H1 (cell line): ENCODE measurements at regions not wholly inside any gene's neighbourhood (a gene's known extent, or its start where the extent isn't known, plus 50 kb on each side); places are given as distances from the start of the nearest gene placed in this dataset.

ENCODE experiments used
- CBX8 ChIP-seq: fragments of 300-800, 300-1000 bp; sonication (generic); IDR thresholded peaks from 2 replicates; pipeline ENCODE4 v1.7.1; 2016; ENCODE audit warnings: low read depth, low read length, borderline replicate concordance
- EGR1 ChIP-seq: IDR thresholded peaks from 2 replicates; pipeline ENCODE4 v1.6.1; 2011; ENCODE audit warnings: low read depth, low read length, borderline replicate concordance
- EP300 ChIP-seq, 2 experiments: IDR thresholded peaks; 1 replicate in 1 of 2; 2 replicates in 1 of 2; pipeline ENCODE4 v1.6.1; 2011 to 2012; ENCODE audit warnings: low read depth in 2 of 2, low read length in 2 of 2, mild to moderate bottlenecking in 2 of 2, borderline replicate concordance in 1 of 2, inconsistent platforms in 1 of 2, moderate library complexity in 1 of 2
- EZH2 ChIP-seq: fragments of 200-600 bp; sonication (generic); IDR thresholded peaks from 2 replicates; pipeline ENCODE4 v1.7.1; 2012; ENCODE audit warnings: low read depth, mild to moderate bottlenecking, moderate library complexity, low read length, inconsistent platforms; ENCODE audit not compliant: severe bottlenecking
- HDAC6 ChIP-seq: IDR thresholded peaks from one replicate; pipeline ENCODE4 v1.7.1; 2012; ENCODE audit warnings: low read depth, mild to moderate bottlenecking, inconsistent platforms, low read length, moderate library complexity
- KDM1A ChIP-seq: fragments of 200-600, 300-600 bp; sonication (generic); IDR thresholded peaks from 2 replicates; pipeline ENCODE4 v1.7.1; 2016; ENCODE audit warnings: mild to moderate bottlenecking, low read length, borderline replicate concordance
- KDM4A ChIP-seq: IDR thresholded peaks from one replicate; pipeline ENCODE4 v1.7.1; 2012; ENCODE audit warnings: low read depth, mild to moderate bottlenecking, moderate library complexity, low read length, inconsistent platforms; ENCODE audit not compliant: severe bottlenecking
- POLR2A ChIP-seq, 2 experiments: IDR thresholded peaks; 1 replicate in 1 of 2; 2 replicates in 1 of 2; pipeline ENCODE4 v1.6.1; 2011; ENCODE audit warnings: low read depth in 2 of 2, low read length in 2 of 2, mild to moderate bottlenecking in 2 of 2; ENCODE audit errors: control extremely low read depth in 1 of 2
- RXRA ChIP-seq: IDR thresholded peaks from 2 replicates; pipeline ENCODE4 v1.6.1; 2011; ENCODE audit warnings: low read depth, mild to moderate bottlenecking, low read length, moderate library complexity; ENCODE audit not compliant: insufficient read depth
- SIN3A ChIP-seq, 2 experiments: IDR thresholded peaks in 1 of 2; conservative IDR thresholded peaks in 1 of 2; 2 replicates each; pipeline ENCODE4 v1.6.1; 2011 to 2012; ENCODE audit warnings: low read length in 2 of 2, improper control_type of control experiment in 1 of 2, low read depth in 1 of 2, mild to moderate bottlenecking in 1 of 2
- YY1 ChIP-seq: IDR thresholded peaks from 2 replicates; pipeline ENCODE4 v1.6.1; 2011; ENCODE audit warnings: low read depth, mild to moderate bottlenecking, low read length
- TF ChIP-seq, protein P1 (sequence below): IDR thresholded peaks from 2 replicates; pipeline ENCODE4 v1.6.1; 2012; ENCODE audit warnings: inconsistent platforms
- TF ChIP-seq, protein P2 (sequence below), 3 experiments: IDR thresholded peaks; 1 replicate in 2 of 3; 2 replicates in 1 of 3; pipeline versions ENCODE4 v1.5.1 to v1.6.1; 2011; ENCODE audit warnings: low read length in 3 of 3, mild to moderate bottlenecking in 3 of 3, inconsistent platforms in 2 of 3, low read depth in 1 of 3, moderate library complexity in 1 of 3; ENCODE audit not compliant: insufficient read depth in 1 of 3; ENCODE audit errors: control extremely low read depth in 1 of 3
- TF ChIP-seq, protein P3 (sequence below): IDR thresholded peaks from 2 replicates; pipeline ENCODE4 v1.6.1; 2011; ENCODE audit warnings: low read depth, mild to moderate bottlenecking, low read length; ENCODE audit not compliant: insufficient read depth

DNA sequence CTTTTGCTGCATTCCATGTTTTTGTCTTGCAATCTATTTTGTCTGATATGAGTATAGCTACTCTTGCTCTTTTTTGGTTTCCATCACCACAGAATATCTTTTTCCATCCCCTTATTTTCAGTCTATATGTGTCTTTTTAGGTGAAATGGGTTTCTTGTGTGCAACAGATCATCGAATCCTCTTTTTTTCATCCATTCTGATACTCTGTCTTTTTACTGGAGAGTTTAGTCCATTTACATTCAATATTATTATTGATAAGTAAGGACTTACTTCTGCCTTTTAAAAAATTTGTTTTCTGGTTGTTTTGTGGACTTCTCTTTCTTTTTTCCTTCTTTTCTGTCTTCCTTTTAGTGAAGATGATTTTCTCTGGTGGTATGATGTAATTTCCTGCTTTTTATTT, 64.6 kb upstream of the CD55 start:
- TF ChIP-seq RXRA (no peak), YY1 (no peak), EP300 (IDR thresholded peaks at IDR 0.05; ENCODE audit: borderline replicate concordance in 1 of 2, low read depth in 2 of 2, low read length in 2 of 2) (no peak), EZH2 (no peak), POLR2A (IDR thresholded peaks at IDR 0.05; ENCODE audit: control extremely low read depth in 1 of 2, low read depth in 2 of 2, low read length in 2 of 2) (no peak), HDAC6 (no peak), EGR1 (no peak), KDM1A (no peak), KDM4A (no peak), SIN3A (conservative IDR thresholded peaks at IDR 0.05 in 1 of 2, IDR thresholded peaks at IDR 0.05 in 1 of 2; ENCODE audit: low read depth in 1 of 2, low read length in 2 of 2) (no peak), CBX8 (no peak)
- TF ChIP-seq, protein P1, sequence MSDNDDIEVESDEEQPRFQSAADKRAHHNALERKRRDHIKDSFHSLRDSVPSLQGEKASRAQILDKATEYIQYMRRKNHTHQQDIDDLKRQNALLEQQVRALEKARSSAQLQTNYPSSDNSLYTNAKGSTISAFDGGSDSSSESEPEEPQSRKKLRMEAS = no peak
- TF ChIP-seq, protein P2, sequence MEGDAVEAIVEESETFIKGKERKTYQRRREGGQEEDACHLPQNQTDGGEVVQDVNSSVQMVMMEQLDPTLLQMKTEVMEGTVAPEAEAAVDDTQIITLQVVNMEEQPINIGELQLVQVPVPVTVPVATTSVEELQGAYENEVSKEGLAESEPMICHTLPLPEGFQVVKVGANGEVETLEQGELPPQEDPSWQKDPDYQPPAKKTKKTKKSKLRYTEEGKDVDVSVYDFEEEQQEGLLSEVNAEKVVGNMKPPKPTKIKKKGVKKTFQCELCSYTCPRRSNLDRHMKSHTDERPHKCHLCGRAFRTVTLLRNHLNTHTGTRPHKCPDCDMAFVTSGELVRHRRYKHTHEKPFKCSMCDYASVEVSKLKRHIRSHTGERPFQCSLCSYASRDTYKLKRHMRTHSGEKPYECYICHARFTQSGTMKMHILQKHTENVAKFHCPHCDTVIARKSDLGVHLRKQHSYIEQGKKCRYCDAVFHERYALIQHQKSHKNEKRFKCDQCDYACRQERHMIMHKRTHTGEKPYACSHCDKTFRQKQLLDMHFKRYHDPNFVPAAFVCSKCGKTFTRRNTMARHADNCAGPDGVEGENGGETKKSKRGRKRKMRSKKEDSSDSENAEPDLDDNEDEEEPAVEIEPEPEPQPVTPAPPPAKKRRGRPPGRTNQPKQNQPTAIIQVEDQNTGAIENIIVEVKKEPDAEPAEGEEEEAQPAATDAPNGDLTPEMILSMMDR (IDR thresholded peaks at IDR 0.05; ENCODE audit: control extremely low read depth in 1 of 3, insufficient read depth in 1 of 3, low read depth in 1 of 3, low read length in 3 of 3) = no peak
- TF ChIP-seq, protein P3, sequence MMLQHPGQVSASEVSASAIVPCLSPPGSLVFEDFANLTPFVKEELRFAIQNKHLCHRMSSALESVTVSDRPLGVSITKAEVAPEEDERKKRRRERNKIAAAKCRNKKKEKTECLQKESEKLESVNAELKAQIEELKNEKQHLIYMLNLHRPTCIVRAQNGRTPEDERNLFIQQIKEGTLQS = no peak
